Endometrium (tissue), 2 donors: ENCODE measurements at regions not wholly inside any gene's neighbourhood (a gene's known extent, or its start where the extent isn't known, plus 50 kb on each side); places are given as distances from the start of the nearest gene placed in this dataset.
"Not testable (repeated sequence)": the region's sequence is repeated elsewhere in the genome, so short reads cannot be mapped to it uniquely, and the experiment has no call there.

Experiments used
- FAIRE-seq: peaks from 2 replicates; lab custom pipeline; 2012; peaks lifted over from hg19 to GRCh38; lab: Jason Lieb, UNC
- donor health status: control.
- donor health status: control.

GRCh38 chr9:39674437-39675210 is 319.2 kb downstream of the SPATA31A1 start:
- FAIRE-seq: not testable (repeated sequence)

DNA sequence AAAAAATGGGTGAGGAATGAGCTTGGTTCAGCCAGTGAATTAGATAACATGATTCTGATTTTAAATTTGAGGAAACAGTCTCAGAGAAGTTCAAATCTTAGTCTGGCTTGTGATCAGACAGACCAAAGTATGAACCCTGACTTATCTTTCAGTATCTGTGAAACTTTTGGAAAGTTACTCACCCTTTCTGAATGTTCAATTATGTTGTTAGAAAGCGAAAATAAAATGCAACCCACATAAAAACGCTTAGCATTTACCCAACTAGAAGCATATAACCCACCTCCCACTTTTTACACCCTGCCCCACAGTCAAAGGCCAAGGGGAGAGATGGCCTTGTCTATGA is 319.7 kb downstream of the SPATA31A1 start:
- not testable (repeated sequence) for FAIRE-seq

DNA sequence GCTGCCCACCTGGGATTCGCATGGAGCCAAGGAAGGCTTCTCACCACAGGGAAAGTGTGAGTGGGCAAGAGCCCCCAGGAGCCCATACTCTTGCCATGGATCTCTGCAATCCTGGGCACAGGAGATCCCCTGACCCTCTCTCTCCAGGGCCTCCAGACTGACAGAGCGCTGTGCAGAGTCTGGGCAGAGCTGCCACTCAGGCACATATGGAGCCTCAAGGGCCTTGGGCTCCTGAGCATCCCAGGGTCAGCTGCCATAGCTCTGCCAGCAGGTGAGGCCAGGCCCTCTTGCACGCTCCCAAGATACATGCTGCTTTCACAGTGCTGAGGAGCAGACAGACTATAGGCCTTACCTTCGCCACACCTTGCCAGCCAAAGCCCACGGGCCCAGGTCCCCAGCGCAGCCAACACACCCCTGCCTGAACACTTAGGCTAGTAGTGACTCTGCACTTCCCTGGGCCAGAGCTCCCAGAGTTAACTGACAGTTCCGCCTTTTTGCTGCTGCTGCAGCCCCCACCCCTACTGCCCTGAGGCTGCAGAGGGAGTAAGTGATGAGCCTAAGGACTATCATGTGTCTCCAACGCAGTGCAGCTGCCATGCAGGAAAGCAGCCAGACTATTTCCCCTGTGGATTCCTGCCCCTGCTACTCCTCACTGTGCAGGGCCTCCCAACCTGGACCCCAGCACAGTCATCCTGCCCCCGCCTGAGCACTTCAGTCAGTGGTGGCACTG is 323.2 kb downstream of the SPATA31A1 start:
- FAIRE-seq: not testable (repeated sequence)

- not testable (repeated sequence) for FAIRE-seq
Measured at GRCh38 chr9:39680694-39681401, 325.4 kb downstream of the SPATA31A1 start.

- FAIRE-seq: not testable (repeated sequence)
Measured at GRCh38 chr9:39728862-39729261, 373.4 kb downstream of the SPATA31A1 start.

DNA sequence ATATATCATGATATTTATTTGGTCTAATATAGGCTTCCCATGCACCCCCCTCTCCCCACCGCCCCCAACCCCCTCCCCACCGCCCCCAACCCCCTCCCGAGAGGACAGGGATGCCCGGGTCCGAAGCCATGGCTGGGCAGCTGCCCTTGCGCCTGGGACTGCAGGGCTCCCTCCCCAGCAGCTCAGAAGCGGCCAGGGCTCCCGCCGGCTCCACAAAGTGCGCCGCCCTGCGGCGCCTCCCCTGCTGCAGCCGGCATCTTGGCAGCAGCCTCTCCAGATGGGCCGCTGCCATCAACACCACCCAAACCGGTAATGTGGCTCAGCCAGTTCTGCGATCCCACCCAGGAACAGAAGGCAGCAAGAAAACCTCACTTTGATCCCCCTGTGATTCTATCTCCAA is 389.4 kb downstream of the SPATA31A1 start:
- FAIRE-seq: not testable (repeated sequence)

GRCh38 chr9:39775570-39775969 is 420.1 kb downstream of the SPATA31A1 start:
- FAIRE-seq: not testable (repeated sequence)

DNA sequence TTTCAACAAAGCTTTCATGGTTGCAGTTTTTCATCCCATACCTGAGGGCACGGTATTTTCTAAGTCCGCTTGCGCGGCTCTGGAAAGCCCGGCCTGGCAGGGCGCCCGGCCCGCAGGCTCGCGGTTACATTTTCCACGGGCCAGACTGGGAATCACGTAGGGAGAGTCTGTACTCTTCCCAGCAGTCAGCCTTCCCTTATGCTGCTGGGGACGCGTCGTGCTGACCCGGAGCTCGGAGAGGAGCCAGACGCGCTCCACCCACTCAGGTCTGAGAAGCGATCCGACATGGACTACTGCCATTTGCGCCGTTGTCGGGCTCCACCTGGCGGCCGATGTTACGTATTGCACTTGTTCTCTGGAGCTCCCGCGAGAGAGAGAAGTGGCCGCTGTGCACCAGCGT is 435.9 kb downstream of the SPATA31A1 start:
- peak; percentile 94 for FAIRE-seq

- not testable (repeated sequence) for FAIRE-seq
Measured at GRCh38 chr9:39797935-39798334, 442.5 kb downstream of the SPATA31A1 start.

GRCh38 chr9:39799252-39799651 is 443.8 kb downstream of the SPATA31A1 start:
- FAIRE-seq: not testable (repeated sequence)

DNA sequence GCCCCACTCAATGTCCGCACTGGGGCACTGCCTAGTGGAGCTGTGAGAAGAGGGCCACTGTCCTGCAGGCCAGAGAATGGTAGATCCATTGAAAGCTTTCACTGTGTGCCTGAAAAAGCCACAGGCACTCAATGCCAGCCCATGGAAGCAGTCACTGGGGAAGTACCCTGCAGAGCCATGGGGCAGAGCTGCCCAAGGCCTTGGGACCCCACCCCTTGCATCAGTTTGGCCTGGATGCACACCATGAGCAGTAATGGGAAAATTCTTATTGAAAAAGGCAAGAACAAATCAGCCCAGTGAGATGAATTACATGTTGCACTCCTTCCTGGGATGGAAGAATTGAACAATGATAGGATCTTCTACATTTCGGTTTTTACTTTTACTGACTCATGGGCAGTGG is 447.1 kb downstream of the SPATA31A1 start:
- not testable (repeated sequence) for FAIRE-seq

DNA sequence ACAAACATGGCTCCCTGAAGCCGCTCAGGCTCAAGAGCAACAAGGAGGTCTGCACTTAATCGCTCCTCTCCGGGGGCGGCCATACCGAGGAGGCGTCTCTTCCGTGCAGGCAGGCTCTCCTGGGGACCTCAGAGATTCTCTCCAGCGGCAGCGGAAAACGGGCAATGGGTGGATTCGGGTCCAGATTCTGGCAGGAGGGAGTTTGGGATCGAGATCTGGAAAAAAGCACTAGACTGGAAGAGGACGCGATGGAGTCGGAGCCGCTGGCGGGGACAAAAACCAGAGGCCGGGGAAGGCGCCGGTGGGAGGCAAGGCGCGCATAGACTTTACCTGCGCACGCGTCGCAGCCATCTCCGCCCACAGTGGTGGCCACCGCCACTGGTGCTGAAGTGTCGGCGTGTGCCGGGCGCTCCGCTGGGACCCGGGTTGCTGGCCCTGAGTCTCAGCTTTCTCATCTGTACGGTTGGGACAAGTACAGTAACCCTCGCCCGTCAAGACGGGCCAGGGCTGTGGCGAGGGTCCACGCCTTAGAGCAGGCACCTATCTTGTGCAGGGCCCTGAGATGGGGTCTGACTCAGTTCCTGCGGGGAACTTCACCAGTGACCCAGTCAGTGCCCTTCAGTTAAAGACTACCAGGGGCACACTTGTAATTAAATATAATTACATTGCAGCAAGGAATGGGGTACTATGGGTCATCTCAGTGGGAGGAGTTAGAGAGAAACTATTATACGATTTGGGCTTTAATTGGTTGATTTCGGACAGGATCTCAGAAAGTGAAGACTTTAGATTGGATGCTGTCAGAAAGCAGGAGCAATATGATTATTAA is 454.1 kb downstream of the SPATA31A1 start:
- not testable (repeated sequence) for FAIRE-seq

- FAIRE-seq: not testable (repeated sequence)
Measured at GRCh38 chr9:39810401-39810800, 454.9 kb downstream of the SPATA31A1 start.

DNA sequence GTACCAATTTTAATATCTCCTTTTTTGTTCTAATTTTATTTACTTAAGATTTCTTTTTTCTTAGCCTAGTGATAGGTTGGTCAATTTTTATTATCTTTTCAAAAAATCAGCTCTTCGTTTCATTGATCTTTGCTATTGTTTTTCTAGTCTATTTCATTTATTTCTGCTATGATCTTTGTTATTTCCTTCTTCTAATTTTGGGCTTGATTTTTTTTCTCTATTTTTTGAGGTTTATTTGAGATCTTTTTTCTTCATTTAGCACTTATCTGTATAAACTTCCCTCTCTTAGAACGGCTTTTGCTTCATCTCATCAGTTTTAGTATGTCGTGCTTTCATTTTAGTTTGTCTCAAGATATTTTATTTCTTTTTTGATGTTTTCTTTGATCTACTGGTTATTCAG is 456.1 kb downstream of the SPATA31A1 start:
- peak; percentile 81 for FAIRE-seq

DNA sequence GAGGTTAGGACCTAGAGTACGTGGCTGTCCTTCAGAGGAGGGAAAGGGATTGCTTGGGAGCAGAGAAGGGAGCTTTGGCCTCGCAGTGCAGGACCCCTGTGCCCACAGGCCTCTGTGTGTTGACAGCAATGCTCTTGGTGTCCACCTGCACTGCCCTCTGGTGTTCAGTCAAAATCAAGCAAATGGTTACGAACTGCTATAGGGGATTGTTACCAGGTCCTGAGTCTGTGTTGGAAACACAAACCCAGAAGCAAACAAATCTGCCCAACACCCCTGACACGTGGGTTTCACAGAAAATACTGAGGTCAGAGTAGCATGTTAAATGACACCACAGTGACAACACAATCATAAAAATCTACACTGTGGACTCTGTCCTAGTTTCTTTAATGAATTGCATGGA is 473.0 kb downstream of the SPATA31A1 start:
- FAIRE-seq: not testable (repeated sequence)
